H1 (cell line): ENCODE measurements at regions not wholly inside any gene's neighbourhood (a gene's known extent, or its start where the extent isn't known, plus 50 kb on each side); places are given as distances from the start of the nearest gene placed in this dataset.

ENCODE experiments used
- CEBPB ChIP-seq: IDR thresholded peaks from 2 replicates; pipeline ENCODE4 v1.6.1; 2012; ENCODE audit warnings: low read depth, low read length
- CTCF ChIP-seq, 3 experiments: IDR thresholded peaks; 1 replicate in 2 of 3; 2 replicates in 1 of 3; pipeline versions ENCODE4 v1.5.1 to v1.6.1; 2011; ENCODE audit warnings: low read length in 3 of 3, mild to moderate bottlenecking in 3 of 3, inconsistent platforms in 2 of 3, low read depth in 1 of 3, moderate library complexity in 1 of 3; ENCODE audit not compliant: insufficient read depth in 1 of 3; ENCODE audit errors: control extremely low read depth in 1 of 3
- POLR2A ChIP-seq, 2 experiments: IDR thresholded peaks; 1 replicate in 1 of 2; 2 replicates in 1 of 2; pipeline ENCODE4 v1.6.1; 2011; ENCODE audit warnings: low read depth in 2 of 2, low read length in 2 of 2, mild to moderate bottlenecking in 2 of 2; ENCODE audit errors: control extremely low read depth in 1 of 2
- TAF1 ChIP-seq: IDR thresholded peaks from 2 replicates; pipeline ENCODE4 v1.6.1; 2011; ENCODE audit warnings: mild to moderate bottlenecking, low read depth, low read length
- TBP ChIP-seq: IDR thresholded peaks from 2 replicates; pipeline ENCODE4 v1.6.1; 2011; ENCODE audit warnings: low read depth, low read length, improper control_type of control experiment

GRCh38 chr6:82467338-82467737, 103.7 kb downstream of the TPBG start:
- TF ChIP-seq TAF1: no peak
- TF ChIP-seq CEBPB: no peak
- no peak for TF ChIP-seq POLR2A (IDR thresholded peaks at IDR 0.05; ENCODE audit: control extremely low read depth in 1 of 2, low read depth in 2 of 2, low read length in 2 of 2)
- TF ChIP-seq CTCF (IDR thresholded peaks at IDR 0.05; ENCODE audit: control extremely low read depth in 1 of 3, insufficient read depth in 1 of 3, low read depth in 1 of 3, low read length in 3 of 3): no peak
- no peak for TF ChIP-seq TBP
